Uterus (tissue), 3 donors: ENCODE measurements at regions not wholly inside any gene's neighbourhood (a gene's known extent, or its start where the extent isn't known, plus 50 kb on each side); places are given as distances from the start of the nearest gene placed in this dataset.

Experiments
- DNase-seq, 2 donors: peaks; one replicate each; pipeline ENCODE4 v3.0.0-alpha.2; 2019 to 2020
- H3K27ac ChIP-seq, 2 donors: fragments of 200-600 bp; sonication (generic); 1 replicate in 1 of 2; 2 replicates in 1 of 2; pipeline ENCODE4 v1.5.1; 2016 to 2018
- H3K27me3 ChIP-seq, 2 donors: fragments of 200-600 bp; sonication (generic); one replicate each; pipeline ENCODE4 v1.5.1; 2018 to 2019; ENCODE audit warnings: control low read depth in 1 of 2
- H3K36me3 ChIP-seq, 2 donors: fragments of 200-600 bp; sonication (generic); one replicate each; pipeline ENCODE4 v1.5.1; 2019; ENCODE audit warnings: control low read depth in 1 of 2
- H3K4me1 ChIP-seq, 2 donors: fragments of 200-600 bp; sonication (generic); one replicate each; pipeline ENCODE4 v1.5.1; 2018 to 2019; ENCODE audit warnings: control low read depth in 1 of 2
- H3K4me3 ChIP-seq, 2 donors: fragments of 200-600 bp; sonication (generic); 1 replicate in 1 of 2; 2 replicates in 1 of 2; pipeline ENCODE4 v1.5.1; 2018 to 2019; ENCODE audit warnings: mild to moderate bottlenecking in 1 of 2
- H3K9me3 ChIP-seq, 2 donors: fragments of 200-600 bp; sonication (generic); one replicate each; pipeline ENCODE4 v1.5.1; 2019; ENCODE audit warnings: control low read depth in 1 of 2
- CTCF ChIP-seq, 4 experiments: fragments of 200-600 bp in 2 of 4; fragments of 450-650 bp in 2 of 4; sonication (generic) in 2 of 4; IDR thresholded peaks; one replicate each; pipeline ENCODE4 v1.5.1; 2016 to 2019; ENCODE audit warnings: antibody characterized with exemption in 4 of 4, mild to moderate bottlenecking in 2 of 4, moderate library complexity in 1 of 4
- POLR2A ChIP-seq, 2 donors: fragments of 450-650 bp; IDR thresholded peaks; one replicate each; pipeline ENCODE4 v1.6.1; 2016; ENCODE audit warnings: antibody characterized with exemption in 2 of 2, mild to moderate bottlenecking in 1 of 2, moderate library complexity in 1 of 2
- intact Hi-C: fragments of 100-400 bp; cut with DNase I; formaldehyde crosslinking; loops from one replicate; pipeline ENCODE4 v1.15.1; 2023; ENCODE audit warnings: low total_unique reads
- donor health status: DM: yes; HTN: yes; CAD: no.

GRCh38 chr10:118873091-118873737, 118.4 kb upstream of the CACUL1 start:
- no peaks in the 10 kb centered on the region for H3K36me3 ChIP-seq

DNA sequence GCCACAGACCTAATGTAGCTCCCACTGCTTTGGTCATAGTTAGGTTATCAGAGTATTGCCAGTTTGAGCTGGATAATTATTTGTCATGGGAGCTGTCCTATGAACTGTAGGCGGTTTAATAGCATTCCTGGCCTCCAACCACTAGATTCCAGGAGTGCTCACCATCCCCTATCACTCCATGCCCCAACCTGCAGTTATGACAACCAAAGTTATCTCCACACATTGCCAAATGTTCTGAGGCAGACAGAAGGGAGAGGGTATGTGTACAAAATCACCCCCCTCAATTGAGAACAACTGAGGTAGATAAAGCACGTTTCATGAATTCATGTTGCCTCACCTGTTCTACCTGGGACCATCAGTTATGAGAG, 119.0 kb upstream of the CACUL1 start:
- intact Hi-C loops: no loop called here
- TF ChIP-seq POLR2A (IDR thresholded peaks at IDR 0.05) (no peak), CTCF (IDR thresholded peaks at IDR 0.05) (no peak)
- no peaks in the 10 kb centered on the region for H3K9me3 ChIP-seq
- H3K4me1 ChIP-seq: peaks cover 0 to 11% of the 10 kb centered on the region in 2 donors
- no peaks in the 10 kb centered on the region for H3K36me3 ChIP-seq
- no peak overlapping the region for H3K4me3 ChIP-seq
- no peaks in the 10 kb centered on the region for H3K27me3 ChIP-seq
- no peak for DNase-seq
- no peak overlapping the region for H3K27ac ChIP-seq

More at GRCh38 chr10:118873091-118873737, 118.4 kb upstream of the CACUL1 start:
- DNase-seq: no peak
- intact Hi-C loops: no loop called here
- Histone ChIP-seq H3K27me3 (no peaks in the 10 kb centered on the region), H3K9me3 (no peaks in the 10 kb centered on the region), H3K4me1 (peaks cover 0 to 11% of the 10 kb centered on the region in 2 donors), H3K4me3 (no peak overlapping the region), H3K27ac (no peak overlapping the region)
- TF ChIP-seq CTCF (IDR thresholded peaks at IDR 0.05) (no peak), POLR2A (IDR thresholded peaks at IDR 0.05) (no peak)

- Histone ChIP-seq H3K9me3 (no peaks in the 10 kb centered on the region), H3K27me3 (no peaks in the 10 kb centered on the region), H3K36me3 (no peaks in the 10 kb centered on the region), H3K27ac (no peak overlapping the region), H3K4me3 (no peak overlapping the region), H3K4me1 (peaks cover 0 to 11% of the 10 kb centered on the region in 2 donors)
- DNase-seq: no peak
- intact Hi-C loops: no loop called here
- TF ChIP-seq POLR2A (IDR thresholded peaks at IDR 0.05) (no peak), CTCF (IDR thresholded peaks at IDR 0.05) (no peak)
Observed at GRCh38 chr10:118874171-118874570, 119.4 kb upstream of the CACUL1 start.

DNA sequence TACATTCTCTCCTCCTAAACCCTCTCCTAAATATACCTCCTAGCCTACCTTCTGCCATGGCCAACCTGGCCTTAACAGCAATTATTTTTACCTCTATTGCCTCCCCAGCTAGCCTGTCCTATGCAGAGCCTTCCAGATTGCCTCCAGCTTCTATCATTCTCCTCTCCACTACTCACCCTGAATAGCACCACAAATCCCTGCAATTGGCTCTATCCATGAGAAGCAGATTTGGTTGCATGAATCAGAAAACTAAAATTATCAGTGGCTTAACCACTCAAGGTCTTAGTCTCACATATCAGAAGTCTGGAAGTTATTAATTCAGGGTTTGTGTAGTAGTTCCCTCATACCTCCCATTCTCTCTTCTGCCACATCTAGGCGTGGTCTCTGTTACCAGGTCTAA, 120.3 kb upstream of the CACUL1 start:
- DNase-seq: no peak
- intact Hi-C loops: no loop called here
- no peaks in the 10 kb centered on the region for H3K9me3 ChIP-seq
- H3K4me3 ChIP-seq: no peak overlapping the region
- H3K4me1 ChIP-seq: peaks cover 0 to 10% of the 10 kb centered on the region in 2 donors
- H3K36me3 ChIP-seq: no peaks in the 10 kb centered on the region
- TF ChIP-seq CTCF (IDR thresholded peaks at IDR 0.05) (no peak), POLR2A (IDR thresholded peaks at IDR 0.05) (no peak)
- no peak overlapping the region for H3K27ac ChIP-seq
- no peaks in the 10 kb centered on the region for H3K27me3 ChIP-seq

GRCh38 chr10:118882741-118883140, 128.0 kb upstream of the CACUL1 start:
- no peaks in the 10 kb centered on the region for H3K36me3 ChIP-seq
- H3K4me1 ChIP-seq: no peaks in the 10 kb centered on the region
- no peaks in the 10 kb centered on the region for H3K9me3 ChIP-seq
- H3K27me3 ChIP-seq: no peaks in the 10 kb centered on the region
- H3K4me3 ChIP-seq: no peak overlapping the region
- H3K27ac ChIP-seq: no peak overlapping the region
- DNase-seq: no peak
- intact Hi-C loops: no loop called here
- no peak for TF ChIP-seq CTCF (IDR thresholded peaks at IDR 0.05)
- no peak for TF ChIP-seq POLR2A (IDR thresholded peaks at IDR 0.05)
